PFSK-1 (cell line): ENCODE measurements at regions not wholly inside any gene's neighbourhood (a gene's known extent, or its start where the extent isn't known, plus 50 kb on each side); places are given as distances from the start of the nearest gene placed in this dataset.

Source experiments
- POLR2AphosphoS5 ChIP-seq: IDR thresholded peaks from 2 replicates; pipeline ENCODE4 v1.6.1; 2012; ENCODE audit warnings: low read depth, mild to moderate bottlenecking, control low read depth, low read length, moderate library complexity
- REST ChIP-seq, 2 experiments: IDR thresholded peaks; 2 replicates each; pipeline versions ENCODE4 v1.6.1 to v1.8.0; 2011 to 2012; ENCODE audit warnings: low read depth in 2 of 2, low read length in 2 of 2, control low read depth in 1 of 2, inconsistent platforms in 1 of 2, mild to moderate bottlenecking in 1 of 2, moderate library complexity in 1 of 2; ENCODE audit not compliant: insufficient read depth in 1 of 2
- SIN3A ChIP-seq: IDR thresholded peaks from 2 replicates; pipeline ENCODE4 v1.6.1; 2012; ENCODE audit warnings: mild to moderate bottlenecking, low read length, moderate library complexity, borderline replicate concordance; ENCODE audit not compliant: insufficient read depth
- TAF1 ChIP-seq: IDR thresholded peaks from 2 replicates; pipeline ENCODE4 v1.6.1; 2012; ENCODE audit warnings: low read length, control low read depth, borderline replicate concordance; ENCODE audit not compliant: insufficient read depth

GRCh38 chr2:220550995-220551700 is 923.7 kb downstream of the SLC4A3 start:
- no peak for TF ChIP-seq REST (IDR thresholded peaks at IDR 0.05; ENCODE audit: insufficient read depth in 1 of 2, low read depth in 2 of 2, low read length in 2 of 2)
- no peak for TF ChIP-seq TAF1
- no peak for TF ChIP-seq POLR2AphosphoS5
- TF ChIP-seq SIN3A = no peak
